GM23338 (cell line): ENCODE measurements at regions not wholly inside any gene's neighbourhood (a gene's known extent, or its start where the extent isn't known, plus 50 kb on each side); places are given as distances from the start of the nearest gene placed in this dataset.

Experiments used
- CREB1 ChIP-seq: fragments of 250-450 bp; sonication (Bioruptor Pico); IDR thresholded peaks from 2 replicates; pipeline ENCODE4 v1.5.0; 2020; ENCODE audit warnings: low read depth, mild to moderate bottlenecking, moderate library complexity
- EZH2 ChIP-seq: fragments of 200-600 bp; sonication (generic); IDR thresholded peaks from one replicate; pipeline ENCODE4 v1.8.0; 2017; ENCODE audit warnings: antibody characterized with exemption, mild to moderate bottlenecking, low read depth; ENCODE audit not compliant: unreplicated experiment
- EZH2phosphoT487 ChIP-seq: fragments of 200-600 bp; sonication (generic); IDR thresholded peaks from one replicate; pipeline ENCODE4 v1.8.1; 2018; ENCODE audit warnings: antibody characterized with exemption; ENCODE audit not compliant: unreplicated experiment
- JUNB ChIP-seq: IDR thresholded peaks from one replicate; pipeline ENCODE4 v1.6.1; 2016; ENCODE audit warnings: antibody characterized with exemption; ENCODE audit not compliant: unreplicated experiment
- NANOG ChIP-seq: IDR thresholded peaks from 2 replicates; pipeline ENCODE4 v1.6.1; 2016; ENCODE audit warnings: antibody characterized with exemption, borderline replicate concordance
- POLR2AphosphoS5 ChIP-seq: IDR thresholded peaks from 2 replicates; pipeline ENCODE4 v1.6.1; 2016; ENCODE audit warnings: antibody characterized with exemption, low read depth
- STAT1 ChIP-seq: IDR thresholded peaks from one replicate; pipeline ENCODE4 v1.6.1; 2016; ENCODE audit warnings: antibody characterized with exemption; ENCODE audit not compliant: unreplicated experiment
- TF ChIP-seq, protein P1 (sequence below), 2 experiments: fragments of 200-600 bp in 1 of 2; sonication (generic) in 1 of 2; conservative IDR thresholded peaks; 2 replicates each; pipeline versions ENCODE4 v1.5.1 to v1.6.1; 2016 to 2017; ENCODE audit warnings: antibody characterized with exemption in 2 of 2, low read depth in 2 of 2, mild to moderate bottlenecking in 2 of 2, moderate library complexity in 1 of 2
- TF ChIP-seq, protein P2 (sequence below): IDR thresholded peaks from one replicate; pipeline ENCODE4 v1.6.1; 2018; ENCODE audit warnings: antibody characterized with exemption; ENCODE audit not compliant: unreplicated experiment
- TF ChIP-seq, protein P3 (sequence below): IDR thresholded peaks from 2 replicates; pipeline ENCODE4 v1.6.1; 2016; ENCODE audit warnings: antibody characterized with exemption
- TF ChIP-seq, protein P4 (sequence below): fragments of 250-450 bp; sonication (Bioruptor Pico); IDR thresholded peaks from 2 replicates; pipeline ENCODE4 v1.5.0; 2020; ENCODE audit warnings: mild to moderate bottlenecking, moderate library complexity

DNA sequence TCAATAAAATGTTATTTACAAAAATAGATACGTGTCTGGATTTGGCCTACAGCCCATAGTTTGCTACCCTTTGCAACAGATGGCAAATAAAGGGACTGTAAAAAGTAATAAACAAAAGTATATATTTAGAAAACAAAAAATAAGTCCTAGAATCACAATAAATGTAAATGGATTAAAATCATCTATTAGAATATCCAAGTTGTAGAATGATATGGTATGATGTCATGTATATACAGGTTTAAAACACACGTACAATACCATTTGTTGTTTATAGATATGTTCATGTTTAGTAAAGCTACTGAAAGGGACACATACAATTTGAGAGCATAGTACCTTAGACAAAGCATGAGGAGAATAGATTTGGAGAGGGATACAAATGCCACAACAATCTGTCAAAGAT, 219.5 kb downstream of the BCL11B start:
- TF ChIP-seq, protein P1, sequence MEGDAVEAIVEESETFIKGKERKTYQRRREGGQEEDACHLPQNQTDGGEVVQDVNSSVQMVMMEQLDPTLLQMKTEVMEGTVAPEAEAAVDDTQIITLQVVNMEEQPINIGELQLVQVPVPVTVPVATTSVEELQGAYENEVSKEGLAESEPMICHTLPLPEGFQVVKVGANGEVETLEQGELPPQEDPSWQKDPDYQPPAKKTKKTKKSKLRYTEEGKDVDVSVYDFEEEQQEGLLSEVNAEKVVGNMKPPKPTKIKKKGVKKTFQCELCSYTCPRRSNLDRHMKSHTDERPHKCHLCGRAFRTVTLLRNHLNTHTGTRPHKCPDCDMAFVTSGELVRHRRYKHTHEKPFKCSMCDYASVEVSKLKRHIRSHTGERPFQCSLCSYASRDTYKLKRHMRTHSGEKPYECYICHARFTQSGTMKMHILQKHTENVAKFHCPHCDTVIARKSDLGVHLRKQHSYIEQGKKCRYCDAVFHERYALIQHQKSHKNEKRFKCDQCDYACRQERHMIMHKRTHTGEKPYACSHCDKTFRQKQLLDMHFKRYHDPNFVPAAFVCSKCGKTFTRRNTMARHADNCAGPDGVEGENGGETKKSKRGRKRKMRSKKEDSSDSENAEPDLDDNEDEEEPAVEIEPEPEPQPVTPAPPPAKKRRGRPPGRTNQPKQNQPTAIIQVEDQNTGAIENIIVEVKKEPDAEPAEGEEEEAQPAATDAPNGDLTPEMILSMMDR (conservative IDR thresholded peaks at IDR 0.05; ENCODE audit: low read depth in 2 of 2) = no peak
- TF ChIP-seq, protein P2, sequence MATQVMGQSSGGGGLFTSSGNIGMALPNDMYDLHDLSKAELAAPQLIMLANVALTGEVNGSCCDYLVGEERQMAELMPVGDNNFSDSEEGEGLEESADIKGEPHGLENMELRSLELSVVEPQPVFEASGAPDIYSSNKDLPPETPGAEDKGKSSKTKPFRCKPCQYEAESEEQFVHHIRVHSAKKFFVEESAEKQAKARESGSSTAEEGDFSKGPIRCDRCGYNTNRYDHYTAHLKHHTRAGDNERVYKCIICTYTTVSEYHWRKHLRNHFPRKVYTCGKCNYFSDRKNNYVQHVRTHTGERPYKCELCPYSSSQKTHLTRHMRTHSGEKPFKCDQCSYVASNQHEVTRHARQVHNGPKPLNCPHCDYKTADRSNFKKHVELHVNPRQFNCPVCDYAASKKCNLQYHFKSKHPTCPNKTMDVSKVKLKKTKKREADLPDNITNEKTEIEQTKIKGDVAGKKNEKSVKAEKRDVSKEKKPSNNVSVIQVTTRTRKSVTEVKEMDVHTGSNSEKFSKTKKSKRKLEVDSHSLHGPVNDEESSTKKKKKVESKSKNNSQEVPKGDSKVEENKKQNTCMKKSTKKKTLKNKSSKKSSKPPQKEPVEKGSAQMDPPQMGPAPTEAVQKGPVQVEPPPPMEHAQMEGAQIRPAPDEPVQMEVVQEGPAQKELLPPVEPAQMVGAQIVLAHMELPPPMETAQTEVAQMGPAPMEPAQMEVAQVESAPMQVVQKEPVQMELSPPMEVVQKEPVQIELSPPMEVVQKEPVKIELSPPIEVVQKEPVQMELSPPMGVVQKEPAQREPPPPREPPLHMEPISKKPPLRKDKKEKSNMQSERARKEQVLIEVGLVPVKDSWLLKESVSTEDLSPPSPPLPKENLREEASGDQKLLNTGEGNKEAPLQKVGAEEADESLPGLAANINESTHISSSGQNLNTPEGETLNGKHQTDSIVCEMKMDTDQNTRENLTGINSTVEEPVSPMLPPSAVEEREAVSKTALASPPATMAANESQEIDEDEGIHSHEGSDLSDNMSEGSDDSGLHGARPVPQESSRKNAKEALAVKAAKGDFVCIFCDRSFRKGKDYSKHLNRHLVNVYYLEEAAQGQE = no peak
- TF ChIP-seq, protein P3, sequence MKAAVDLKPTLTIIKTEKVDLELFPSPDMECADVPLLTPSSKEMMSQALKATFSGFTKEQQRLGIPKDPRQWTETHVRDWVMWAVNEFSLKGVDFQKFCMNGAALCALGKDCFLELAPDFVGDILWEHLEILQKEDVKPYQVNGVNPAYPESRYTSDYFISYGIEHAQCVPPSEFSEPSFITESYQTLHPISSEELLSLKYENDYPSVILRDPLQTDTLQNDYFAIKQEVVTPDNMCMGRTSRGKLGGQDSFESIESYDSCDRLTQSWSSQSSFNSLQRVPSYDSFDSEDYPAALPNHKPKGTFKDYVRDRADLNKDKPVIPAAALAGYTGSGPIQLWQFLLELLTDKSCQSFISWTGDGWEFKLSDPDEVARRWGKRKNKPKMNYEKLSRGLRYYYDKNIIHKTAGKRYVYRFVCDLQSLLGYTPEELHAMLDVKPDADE = no peak
- TF ChIP-seq EZH2 = no peak
- no peak for TF ChIP-seq POLR2AphosphoS5
- no peak for TF ChIP-seq EZH2phosphoT487
- no peak for TF ChIP-seq CREB1 (CRISPR knock-in tag)
- TF ChIP-seq JUNB = no peak
- TF ChIP-seq NANOG = no peak
- TF ChIP-seq, protein P4, sequence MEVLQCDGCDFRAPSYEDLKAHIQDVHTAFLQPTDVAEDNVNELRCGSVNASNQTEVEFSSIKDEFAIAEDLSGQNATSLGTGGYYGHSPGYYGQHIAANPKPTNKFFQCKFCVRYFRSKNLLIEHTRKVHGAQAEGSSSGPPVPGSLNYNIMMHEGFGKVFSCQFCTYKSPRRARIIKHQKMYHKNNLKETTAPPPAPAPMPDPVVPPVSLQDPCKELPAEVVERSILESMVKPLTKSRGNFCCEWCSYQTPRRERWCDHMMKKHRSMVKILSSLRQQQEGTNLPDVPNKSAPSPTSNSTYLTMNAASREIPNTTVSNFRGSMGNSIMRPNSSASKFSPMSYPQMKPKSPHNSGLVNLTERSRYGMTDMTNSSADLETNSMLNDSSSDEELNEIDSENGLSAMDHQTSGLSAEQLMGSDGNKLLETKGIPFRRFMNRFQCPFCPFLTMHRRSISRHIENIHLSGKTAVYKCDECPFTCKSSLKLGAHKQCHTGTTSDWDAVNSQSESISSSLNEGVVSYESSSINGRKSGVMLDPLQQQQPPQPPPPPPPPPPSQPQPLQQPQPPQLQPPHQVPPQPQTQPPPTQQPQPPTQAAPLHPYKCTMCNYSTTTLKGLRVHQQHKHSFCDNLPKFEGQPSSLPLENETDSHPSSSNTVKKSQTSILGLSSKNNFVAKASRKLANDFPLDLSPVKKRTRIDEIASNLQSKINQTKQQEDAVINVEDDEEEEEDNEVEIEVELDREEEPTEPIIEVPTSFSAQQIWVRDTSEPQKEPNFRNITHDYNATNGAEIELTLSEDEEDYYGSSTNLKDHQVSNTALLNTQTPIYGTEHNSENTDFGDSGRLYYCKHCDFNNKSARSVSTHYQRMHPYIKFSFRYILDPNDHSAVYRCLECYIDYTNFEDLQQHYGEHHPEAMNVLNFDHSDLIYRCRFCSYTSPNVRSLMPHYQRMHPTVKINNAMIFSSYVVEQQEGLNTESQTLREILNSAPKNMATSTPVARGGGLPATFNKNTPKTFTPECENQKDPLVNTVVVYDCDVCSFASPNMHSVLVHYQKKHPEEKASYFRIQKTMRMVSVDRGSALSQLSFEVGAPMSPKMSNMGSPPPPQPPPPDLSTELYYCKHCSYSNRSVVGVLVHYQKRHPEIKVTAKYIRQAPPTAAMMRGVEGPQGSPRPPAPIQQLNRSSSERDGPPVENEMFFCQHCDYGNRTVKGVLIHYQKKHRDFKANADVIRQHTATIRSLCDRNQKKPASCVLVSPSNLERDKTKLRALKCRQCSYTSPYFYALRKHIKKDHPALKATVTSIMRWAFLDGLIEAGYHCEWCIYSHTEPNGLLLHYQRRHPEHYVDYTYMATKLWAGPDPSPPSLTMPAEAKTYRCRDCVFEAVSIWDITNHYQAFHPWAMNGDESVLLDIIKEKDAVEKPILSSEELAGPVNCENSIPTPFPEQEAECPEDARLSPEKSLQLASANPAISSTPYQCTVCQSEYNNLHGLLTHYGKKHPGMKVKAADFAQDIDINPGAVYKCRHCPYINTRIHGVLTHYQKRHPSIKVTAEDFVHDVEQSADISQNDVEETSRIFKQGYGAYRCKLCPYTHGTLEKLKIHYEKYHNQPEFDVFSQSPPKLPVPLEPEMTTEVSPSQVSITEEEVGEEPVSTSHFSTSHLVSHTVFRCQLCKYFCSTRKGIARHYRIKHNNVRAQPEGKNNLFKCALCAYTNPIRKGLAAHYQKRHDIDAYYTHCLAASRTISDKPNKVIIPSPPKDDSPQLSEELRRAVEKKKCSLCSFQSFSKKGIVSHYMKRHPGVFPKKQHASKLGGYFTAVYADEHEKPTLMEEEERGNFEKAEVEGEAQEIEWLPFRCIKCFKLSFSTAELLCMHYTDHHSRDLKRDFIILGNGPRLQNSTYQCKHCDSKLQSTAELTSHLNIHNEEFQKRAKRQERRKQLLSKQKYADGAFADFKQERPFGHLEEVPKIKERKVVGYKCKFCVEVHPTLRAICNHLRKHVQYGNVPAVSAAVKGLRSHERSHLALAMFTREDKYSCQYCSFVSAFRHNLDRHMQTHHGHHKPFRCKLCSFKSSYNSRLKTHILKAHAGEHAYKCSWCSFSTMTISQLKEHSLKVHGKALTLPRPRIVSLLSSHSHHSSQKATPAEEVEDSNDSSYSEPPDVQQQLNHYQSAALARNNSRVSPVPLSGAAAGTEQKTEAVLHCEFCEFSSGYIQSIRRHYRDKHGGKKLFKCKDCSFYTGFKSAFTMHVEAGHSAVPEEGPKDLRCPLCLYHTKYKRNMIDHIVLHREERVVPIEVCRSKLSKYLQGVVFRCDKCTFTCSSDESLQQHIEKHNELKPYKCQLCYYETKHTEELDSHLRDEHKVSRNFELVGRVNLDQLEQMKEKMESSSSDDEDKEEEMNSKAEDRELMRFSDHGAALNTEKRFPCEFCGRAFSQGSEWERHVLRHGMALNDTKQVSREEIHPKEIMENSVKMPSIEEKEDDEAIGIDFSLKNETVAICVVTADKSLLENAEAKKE (CRISPR knock-in tag) = no peak
- no peak for TF ChIP-seq STAT1
